Psoas muscle (tissue), 7 donors: ENCODE measurements at regions not wholly inside any gene's neighbourhood (a gene's known extent, or its start where the extent isn't known, plus 50 kb on each side); places are given as distances from the start of the nearest gene placed in this dataset.
A peak's percentile ranks its signal among the peaks of the same experiment; 100 is the strongest.

Experiments
- ATAC-seq, 4 donors: fragments of 200-7000 bp; cut with Tn5 transposase; one replicate each; pipeline ENCODE4 v1.9.1; 2020; ENCODE audit warnings: moderate library complexity in 3 of 4, mild to moderate bottlenecking in 2 of 4
- DNase-seq, 2 donors: peaks; one replicate each; pipeline ENCODE4 v3.0.0-alpha.2; 2020
- H3K27ac ChIP-seq: fragments of 200-600 bp; one replicate; pipeline ENCODE4 v1.8.0; 2022
- H3K27me3 ChIP-seq, 3 donors: fragments of 200-600 bp in 1 of 3; one replicate each; pipeline versions ENCODE4 v1.6.1 to v1.8.0; 2013 to 2022; ENCODE audit warnings: low read length in 2 of 3, mild to moderate bottlenecking in 2 of 3, moderate library complexity in 1 of 3; ENCODE audit not compliant: insufficient read depth in 3 of 3
- H3K36me3 ChIP-seq, 2 donors: fragments of 200-600 bp in 1 of 2; one replicate each; pipeline versions ENCODE4 v1.6.1 to v1.8.0; 2013 to 2022; ENCODE audit warnings: low read depth in 1 of 2, mild to moderate bottlenecking in 1 of 2, moderate library complexity in 1 of 2; ENCODE audit not compliant: insufficient read depth in 1 of 2
- H3K4me1 ChIP-seq: fragments of 200-600 bp; one replicate; pipeline ENCODE4 v1.8.0; 2022
- H3K4me3 ChIP-seq: fragments of 200-600 bp; one replicate; pipeline ENCODE4 v1.8.0; 2022; ENCODE audit warnings: mild to moderate bottlenecking
- H3K9me3 ChIP-seq: fragments of 200-600 bp; one replicate; pipeline ENCODE4 v1.8.0; 2022
- CTCF ChIP-seq: fragments of 200-600 bp; IDR thresholded peaks from one replicate; pipeline ENCODE4 v1.8.0; 2022; ENCODE audit warnings: antibody characterized with exemption
- WGBS, 3 donors: extraction: QIAGEN DNeasy Blood & Tissue Kit; methylation state at CpG; one replicate each; pipeline versions ENCODE4 v1.1.6 to v1.1.7; 2013; 5-methylcytosine and 5-hydroxymethylcytosine counted together
- intact Hi-C, 2 donors: fragments of 100-400 bp; cut with DNase I; formaldehyde crosslinking; loops; one replicate each; pipeline versions ENCODE4 v1.11.0 to v1.14.2; 2022
- donor health status: healthy with polysubstance abuse.
- donor health status: DM: no; HTN: no; CAD: no; lungs with moderate emphysema.
- donor health status: Bipolar disorder and iron deficiency.
- donor health status: healthy.
- donor health status: DM: yes; HTN: yes; CAD: no.
- donor health status: DM: no; HTN: no; CAD: no.
- donor health status: DM: yes; HTN: yes; CAD: no.

GRCh38 chr9:134487066-134487710, 154.4 kb upstream of the COL5A1 start:
- 90 to 93% (median 90%) methylated on average over 15 of the region's 15 CpGs for WGBS, 3 donors
- no peak for DNase-seq

GRCh38 chr9:134488331-134489280, 153.0 kb upstream of the COL5A1 start:
- Histone ChIP-seq H3K27me3 (peaks cover 0 to 50% (median 9%) of the 10 kb centered on the region in 3 donors), H3K4me3 (no peak overlapping the region), H3K4me1 (no peaks in the 10 kb centered on the region), H3K27ac (no peak overlapping the region), H3K9me3 (no peaks in the 10 kb centered on the region), H3K36me3 (no peaks in the 10 kb centered on the region)
- ATAC-seq, result peak in 2 of 4 donors; percentile 28 to 37
- WGBS, 3 donors, result 34 to 47% (median 37%) methylated on average over 32 of the region's 32 CpGs
- peak in 1 of 2 donors; percentile 56 for DNase-seq
- no peak for TF ChIP-seq CTCF
- intact Hi-C loops, result no loop called here

More at GRCh38 chr9:134487066-134487710, 154.4 kb upstream of the COL5A1 start:
- TF ChIP-seq CTCF, result no peak
- Histone ChIP-seq H3K36me3 (no peaks in the 10 kb centered on the region), H3K4me3 (no peak overlapping the region), H3K27ac (no peak overlapping the region), H3K4me1 (no peaks in the 10 kb centered on the region), H3K27me3 (peaks cover 0 to 52% (median 9%) of the 10 kb centered on the region in 3 donors), H3K9me3 (no peaks in the 10 kb centered on the region)
- intact Hi-C loops, result no loop called here
- ATAC-seq, result no peak

DNA sequence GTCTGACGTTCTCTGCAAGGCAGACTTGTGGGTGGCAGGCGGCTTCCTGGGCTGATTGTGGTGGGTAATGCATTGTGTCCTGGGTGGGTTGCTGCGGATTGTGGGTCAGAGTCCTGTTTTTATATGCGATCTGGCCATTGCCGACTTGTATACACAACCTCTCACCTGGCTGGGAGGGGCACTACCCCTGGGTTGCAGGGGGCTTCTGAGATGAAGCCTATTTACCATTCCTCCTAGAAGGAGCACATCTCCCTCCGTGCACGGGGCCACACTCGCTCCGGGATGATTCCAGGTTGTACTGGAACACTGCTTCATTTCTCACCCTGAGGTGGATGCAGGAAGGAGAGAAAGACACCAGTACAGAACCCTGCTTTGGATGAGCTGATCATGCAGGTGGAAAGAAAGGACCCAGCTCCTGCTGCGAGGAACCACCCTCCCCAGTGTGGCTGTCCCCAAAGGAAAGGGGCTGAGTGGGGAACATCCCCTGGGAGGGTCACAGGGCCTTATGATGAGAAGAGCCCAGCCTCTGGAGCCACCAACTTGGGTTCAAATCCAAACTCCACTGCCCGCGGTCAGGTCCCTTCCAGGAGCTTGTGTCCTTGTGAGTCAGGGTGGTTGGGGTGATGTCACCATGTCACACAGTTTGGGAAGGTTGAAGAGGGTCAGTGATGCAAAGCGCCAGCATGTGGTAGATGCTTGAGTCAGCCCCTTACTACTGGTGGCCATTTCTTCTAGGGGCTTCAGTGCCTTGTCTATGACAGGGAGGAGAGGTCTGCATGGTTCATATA, 151.8 kb upstream of the COL5A1 start:
- H3K27me3 ChIP-seq, result peaks cover 0 to 50% (median 12%) of the 10 kb centered on the region in 3 donors
- no peaks in the 10 kb centered on the region for H3K4me1 ChIP-seq
- no peak for ATAC-seq

DNA sequence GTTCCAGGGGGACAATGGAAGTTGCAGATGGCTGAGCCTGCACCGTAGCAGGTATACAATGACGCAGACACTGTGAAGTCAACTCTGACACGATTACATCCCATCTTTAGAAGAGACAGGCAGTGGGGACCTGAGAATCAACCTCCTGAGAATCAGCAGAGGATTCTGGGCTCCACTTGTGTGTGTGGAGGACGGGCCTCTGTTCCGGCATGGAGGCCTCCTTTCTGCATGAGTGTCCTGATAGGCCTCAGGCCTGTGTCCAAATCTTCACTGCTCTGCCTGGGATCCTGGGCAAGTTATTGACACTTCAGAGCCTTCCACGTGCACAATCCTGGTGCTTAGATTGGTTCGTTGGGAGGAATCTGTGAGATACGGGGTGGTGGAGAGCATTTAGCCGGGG, 151.2 kb upstream of the COL5A1 start:
- intact Hi-C loops, result no loop called here
- no peak for TF ChIP-seq CTCF
- no peaks in the 10 kb centered on the region for H3K9me3 ChIP-seq
- no peak overlapping the region for H3K4me3 ChIP-seq
- ATAC-seq, result no peak
- no peaks in the 10 kb centered on the region for H3K36me3 ChIP-seq
- DNase-seq, result no peak
- H3K4me1 ChIP-seq, result no peaks in the 10 kb centered on the region
- H3K27me3 ChIP-seq, result peaks cover 0 to 50% (median 12%) of the 10 kb centered on the region in 3 donors
- 91 to 96% (median 96%) methylated on average over 9 of the region's 9 CpGs for WGBS, 3 donors
- no peak overlapping the region for H3K27ac ChIP-seq

More for the DNA sequence above, 151.8 kb upstream of the COL5A1 start:
- no peaks in the 10 kb centered on the region for H3K9me3 ChIP-seq
- intact Hi-C loops, result no loop called here
- no peak overlapping the region for H3K27ac ChIP-seq
- no peaks in the 10 kb centered on the region for H3K36me3 ChIP-seq
- 90 to 97% (median 94%) methylated on average over 13 of the region's 13 CpGs for WGBS, 3 donors
- no peak for DNase-seq
- no peak for TF ChIP-seq CTCF
- H3K4me3 ChIP-seq, result no peak overlapping the region
